ENCODE measurements at regions not wholly inside any gene's neighbourhood (a gene's known extent, or its start where the extent isn't known, plus 50 kb on each side); places are given as distances from the start of the nearest gene placed in this dataset.
"Not testable (repeated sequence)": the region's sequence is repeated elsewhere in the genome, so short reads cannot be mapped to it uniquely, and the experiment has no call there.

- not testable (repeated sequence) for TF ChIP-seq CTCF, POLR2A, EP300 (IDR thresholded peaks at IDR 0.05)
These were observed 92.8 kb downstream of the ANKRD10 start for GRCh38 chr13:110821837-110822668.
